Testis (tissue), 2 donors: ENCODE measurements at regions not wholly inside any gene's neighbourhood (a gene's known extent, or its start where the extent isn't known, plus 50 kb on each side); places are given as distances from the start of the nearest gene placed in this dataset.
"Not testable (repeated sequence)": the region's sequence is repeated elsewhere in the genome, so short reads cannot be mapped to it uniquely, and the experiment has no call there.

Experiments
- DNase-seq: peaks from one replicate; pipeline ENCODE4 v3.0.0-alpha.2; 2019
- H3K27ac ChIP-seq, 2 donors: fragments of 200-600 bp; sonication (generic); one replicate each; pipeline ENCODE4 v1.5.1; 2019
- H3K27me3 ChIP-seq: fragments of 200-600 bp; sonication (generic); one replicate; pipeline ENCODE4 v1.5.1; 2019
- H3K36me3 ChIP-seq: fragments of 200-600 bp; sonication (generic); one replicate; pipeline ENCODE4 v1.5.1; 2017; ENCODE audit warnings: low read depth; ENCODE audit errors: missing control alignments
- H3K4me1 ChIP-seq: fragments of 200-600 bp; sonication (generic); one replicate; pipeline ENCODE4 v1.5.1; 2019
- H3K4me3 ChIP-seq, 2 donors: fragments of 200-600 bp; sonication (generic); one replicate each; pipeline ENCODE4 v1.5.1; 2017 to 2019
- H3K9me3 ChIP-seq: fragments of 200-600 bp; sonication (generic); one replicate; pipeline ENCODE4 v1.5.1; 2017
- CTCF ChIP-seq, 3 experiments: fragments of 450-650 bp in 2 of 3; fragments of 200-600 bp in 1 of 3; sonication (generic) in 1 of 3; IDR thresholded peaks; one replicate each; pipeline ENCODE4 v1.5.1; 2016 to 2019; ENCODE audit warnings: antibody characterized with exemption in 3 of 3, mild to moderate bottlenecking in 2 of 3, moderate library complexity in 1 of 3
- POLR2A ChIP-seq: fragments of 450-650 bp; IDR thresholded peaks from one replicate; pipeline ENCODE4 v1.6.1; 2017; ENCODE audit warnings: antibody characterized with exemption, mild to moderate bottlenecking, moderate library complexity
- WGBS, 2 donors: methylation state at CpG; one replicate each; pipeline ENCODE4 v1.1.5; 2018; 5-methylcytosine and 5-hydroxymethylcytosine counted together
- intact Hi-C: fragments of 100-400 bp; cut with DNase I; formaldehyde crosslinking; loops from one replicate; pipeline ENCODE4 v1.15.1; 2023; ENCODE audit warnings: low total_unique reads

- intact Hi-C loops: no loop called here
- no peaks in the 10 kb centered on the region for H3K36me3 ChIP-seq
- H3K27me3 ChIP-seq: no peaks in the 10 kb centered on the region
- no peak overlapping the region for H3K4me3 ChIP-seq
- no peak overlapping the region for H3K27ac ChIP-seq
- WGBS, 2 donors: 82 to 89% methylated on average over 6 of the region's 6 CpGs
- H3K9me3 ChIP-seq: no peaks in the 10 kb centered on the region
- no peak for DNase-seq
- H3K4me1 ChIP-seq: no peaks in the 10 kb centered on the region
- TF ChIP-seq POLR2A (no peak), CTCF (IDR thresholded peaks at IDR 0.05) (no peak)
Measured at GRCh38 chr5:168135897-168136296, 155.5 kb upstream of the WWC1 start.

- no peaks in the 10 kb centered on the region for H3K9me3 ChIP-seq
- intact Hi-C loops: no loop called here
- no peak for TF ChIP-seq POLR2A
- no peak for TF ChIP-seq CTCF (IDR thresholded peaks at IDR 0.05)
- WGBS, 2 donors: 84 to 86% methylated on average over 5 of the region's 5 CpGs
- H3K36me3 ChIP-seq: no peaks in the 10 kb centered on the region
- no peak overlapping the region for H3K4me3 ChIP-seq
- H3K27ac ChIP-seq: no peak overlapping the region
- no peak for DNase-seq
- H3K27me3 ChIP-seq: no peaks in the 10 kb centered on the region
- H3K4me1 ChIP-seq: no peaks in the 10 kb centered on the region
Measured at GRCh38 chr5:168136340-168136739, 155.1 kb upstream of the WWC1 start.

GRCh38 chr5:168137265-168137664 is 154.2 kb upstream of the WWC1 start:
- Histone ChIP-seq H3K4me1 (no peaks in the 10 kb centered on the region), H3K27me3 (no peaks in the 10 kb centered on the region), H3K9me3 (no peaks in the 10 kb centered on the region), H3K4me3 (no peak overlapping the region), H3K27ac (no peak overlapping the region), H3K36me3 (no peaks in the 10 kb centered on the region)
- no peak for DNase-seq
- 68 to 81% methylated on average over 2 of the region's 2 CpGs for WGBS, 2 donors
- intact Hi-C loops: no loop called here
- TF ChIP-seq CTCF (IDR thresholded peaks at IDR 0.05) (no peak), POLR2A (no peak)

- no peak for DNase-seq
- TF ChIP-seq POLR2A: no peak
- TF ChIP-seq CTCF (IDR thresholded peaks at IDR 0.05): no peak
- Histone ChIP-seq H3K36me3 (no peaks in the 10 kb centered on the region), H3K4me3 (no peak overlapping the region), H3K4me1 (no peaks in the 10 kb centered on the region), H3K9me3 (no peaks in the 10 kb centered on the region), H3K27ac (no peak overlapping the region), H3K27me3 (no peaks in the 10 kb centered on the region)
- intact Hi-C loops: no loop called here
- 89 to 98% methylated on average over 6 of the region's 6 CpGs for WGBS, 2 donors
Measured at GRCh38 chr5:168140241-168140640, 151.2 kb upstream of the WWC1 start.

- Histone ChIP-seq H3K4me1 (no peaks in the 10 kb centered on the region), H3K9me3 (no peaks in the 10 kb centered on the region), H3K4me3 (no peak overlapping the region), H3K27me3 (no peaks in the 10 kb centered on the region), H3K27ac (no peak overlapping the region), H3K36me3 (no peaks in the 10 kb centered on the region)
- intact Hi-C loops: no loop called here
- WGBS, 2 donors: 69 to 82% methylated on average over 2 of the region's 2 CpGs
- TF ChIP-seq CTCF (IDR thresholded peaks at IDR 0.05) (no peak), POLR2A (no peak)
- DNase-seq: no peak
Measured at GRCh38 chr5:168142402-168142801, 149.0 kb upstream of the WWC1 start.

- DNase-seq, H3K36me3 ChIP-seq, H3K4me3 ChIP-seq, H3K9me3 ChIP-seq, H3K27ac ChIP-seq, intact Hi-C loops, H3K4me1 ChIP-seq, H3K27me3 ChIP-seq: not testable (repeated sequence)
- 71 to 84% methylated on average over 7 of the region's 7 CpGs for WGBS, 2 donors
Measured at GRCh38 chr5:168143521-168143920, 147.9 kb upstream of the WWC1 start.
